ENCODE measurements at regions not wholly inside any gene's neighbourhood (a gene's known extent, or its start where the extent isn't known, plus 50 kb on each side); places are given as distances from the start of the nearest gene placed in this dataset.

DNA sequence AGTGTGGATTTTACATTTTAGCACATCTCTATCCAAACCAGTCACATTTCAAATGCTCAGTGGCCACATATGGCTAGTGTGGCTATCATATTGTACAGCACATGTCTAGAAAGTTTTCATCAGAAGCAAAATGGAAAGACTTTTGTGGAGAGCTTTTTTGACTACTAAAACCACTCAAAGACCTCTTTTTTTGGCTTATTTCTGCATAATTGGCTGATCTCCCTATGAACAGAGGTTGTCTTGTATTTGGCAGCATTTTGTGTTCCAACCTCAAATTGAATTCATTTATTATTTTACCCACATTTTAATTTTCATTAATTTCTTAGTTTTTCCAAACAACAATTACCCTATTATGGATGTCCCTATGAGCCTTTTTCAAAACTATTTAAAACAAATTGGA, 395.7 kb downstream of the TLE1 start:
- CTCF ChIA-PET = no interaction called here
- TF ChIP-seq, protein P1, sequence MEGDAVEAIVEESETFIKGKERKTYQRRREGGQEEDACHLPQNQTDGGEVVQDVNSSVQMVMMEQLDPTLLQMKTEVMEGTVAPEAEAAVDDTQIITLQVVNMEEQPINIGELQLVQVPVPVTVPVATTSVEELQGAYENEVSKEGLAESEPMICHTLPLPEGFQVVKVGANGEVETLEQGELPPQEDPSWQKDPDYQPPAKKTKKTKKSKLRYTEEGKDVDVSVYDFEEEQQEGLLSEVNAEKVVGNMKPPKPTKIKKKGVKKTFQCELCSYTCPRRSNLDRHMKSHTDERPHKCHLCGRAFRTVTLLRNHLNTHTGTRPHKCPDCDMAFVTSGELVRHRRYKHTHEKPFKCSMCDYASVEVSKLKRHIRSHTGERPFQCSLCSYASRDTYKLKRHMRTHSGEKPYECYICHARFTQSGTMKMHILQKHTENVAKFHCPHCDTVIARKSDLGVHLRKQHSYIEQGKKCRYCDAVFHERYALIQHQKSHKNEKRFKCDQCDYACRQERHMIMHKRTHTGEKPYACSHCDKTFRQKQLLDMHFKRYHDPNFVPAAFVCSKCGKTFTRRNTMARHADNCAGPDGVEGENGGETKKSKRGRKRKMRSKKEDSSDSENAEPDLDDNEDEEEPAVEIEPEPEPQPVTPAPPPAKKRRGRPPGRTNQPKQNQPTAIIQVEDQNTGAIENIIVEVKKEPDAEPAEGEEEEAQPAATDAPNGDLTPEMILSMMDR (IDR thresholded peaks at IDR 0.05; ENCODE audit: control extremely low read depth, extremely low read depth, low read depth, missing control alignments) = no peak
- POLR2A ChIA-PET = no interaction called here
- no peak for DNase-seq (ENCODE audit: extremely low spot score)

DNA sequence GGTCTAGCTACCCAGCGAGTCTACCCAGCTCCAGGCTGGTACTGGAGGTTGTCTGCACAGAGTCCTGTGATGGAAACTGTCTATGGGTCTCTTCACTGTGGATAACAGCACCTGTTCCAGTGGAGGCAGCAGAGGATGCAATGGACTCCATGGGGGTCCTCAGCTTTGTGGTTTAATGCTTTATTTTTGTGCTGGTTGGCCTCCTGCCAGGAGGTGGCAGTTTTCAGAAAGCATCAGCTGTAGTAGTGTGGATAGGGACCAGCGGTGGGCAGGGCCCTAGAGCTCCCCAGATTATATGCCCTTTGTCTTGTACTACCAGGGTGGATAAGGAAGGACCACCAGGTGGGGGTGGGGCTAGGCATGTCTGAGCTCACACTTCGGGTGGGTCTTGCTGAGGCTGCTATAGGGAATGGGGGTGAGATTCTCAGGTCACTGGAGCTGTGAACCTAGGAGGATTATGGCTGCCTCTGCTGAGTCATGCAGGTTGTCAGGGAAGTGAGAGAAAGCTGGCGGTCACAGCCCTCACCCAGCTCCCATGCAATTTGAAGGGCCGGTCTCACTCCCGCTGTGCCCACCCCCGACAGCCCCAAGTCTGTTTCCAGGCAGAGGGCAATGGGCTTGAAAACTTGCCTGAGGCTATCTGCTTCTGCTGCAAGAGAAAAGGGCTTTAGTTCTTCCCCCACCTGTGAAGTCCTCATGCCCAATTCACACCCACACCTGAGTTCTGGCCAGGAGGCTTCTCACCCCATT, 397.1 kb downstream of the TLE1 start:
- DNase-seq (ENCODE audit: extremely low spot score) = no peak
- TF ChIP-seq, protein P1 (IDR thresholded peaks at IDR 0.05; ENCODE audit: control extremely low read depth, extremely low read depth, low read depth, missing control alignments) = no peak
- ChIA-PET POLR2A (no interaction called here), CTCF (no interaction called here)

DNA sequence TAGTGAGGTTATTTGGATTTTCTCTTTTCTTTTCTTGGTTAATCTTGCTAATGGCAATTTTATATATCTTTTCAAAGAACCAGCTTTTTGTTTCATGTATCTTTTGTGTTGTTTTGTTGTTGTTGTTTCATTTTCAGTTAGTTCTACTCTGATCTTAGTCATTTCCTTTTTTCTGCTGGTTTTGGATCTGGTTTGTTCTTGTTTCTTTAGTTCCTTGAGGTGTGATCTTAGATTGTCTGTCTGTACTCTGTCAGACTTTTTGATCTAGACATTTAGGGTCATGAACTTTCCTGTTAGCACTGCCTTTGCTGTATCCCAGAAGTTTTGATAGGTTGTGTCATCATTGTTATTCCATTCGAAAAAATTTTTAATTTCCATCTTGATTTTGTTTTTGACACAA, 399.7 kb downstream of the TLE1 start:
- TF ChIP-seq, protein P1 (IDR thresholded peaks at IDR 0.05; ENCODE audit: control extremely low read depth, extremely low read depth, low read depth, missing control alignments) = no peak
- CTCF ChIA-PET = no interaction called here
- POLR2A ChIA-PET = no interaction called here
- DNase-seq (ENCODE audit: extremely low spot score) = no peak

DNA sequence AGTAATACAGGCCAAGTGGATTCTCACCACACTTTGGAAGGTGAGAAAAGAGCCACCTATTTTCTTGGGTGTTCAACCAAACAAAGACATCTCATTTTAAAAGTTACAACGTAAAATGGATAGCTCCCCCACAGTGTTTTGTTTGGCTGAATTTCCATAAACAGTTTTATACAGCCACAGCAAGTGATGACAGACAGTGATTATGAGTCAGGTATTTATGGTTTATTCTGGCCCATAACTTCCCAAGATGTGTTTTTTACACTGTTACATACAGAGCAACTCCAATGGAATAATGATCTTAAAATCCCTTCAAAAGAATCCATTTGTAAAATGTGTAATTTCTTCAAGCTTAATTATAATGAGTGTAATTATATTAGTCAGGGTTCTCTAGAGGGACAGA, 421.3 kb downstream of the TLE1 start:
- no peak for DNase-seq (ENCODE audit: extremely low spot score)
- ChIA-PET POLR2A (no interaction called here), CTCF (no interaction called here)
- TF ChIP-seq, protein P1 (IDR thresholded peaks at IDR 0.05; ENCODE audit: control extremely low read depth, extremely low read depth, low read depth, missing control alignments) = no peak

DNA sequence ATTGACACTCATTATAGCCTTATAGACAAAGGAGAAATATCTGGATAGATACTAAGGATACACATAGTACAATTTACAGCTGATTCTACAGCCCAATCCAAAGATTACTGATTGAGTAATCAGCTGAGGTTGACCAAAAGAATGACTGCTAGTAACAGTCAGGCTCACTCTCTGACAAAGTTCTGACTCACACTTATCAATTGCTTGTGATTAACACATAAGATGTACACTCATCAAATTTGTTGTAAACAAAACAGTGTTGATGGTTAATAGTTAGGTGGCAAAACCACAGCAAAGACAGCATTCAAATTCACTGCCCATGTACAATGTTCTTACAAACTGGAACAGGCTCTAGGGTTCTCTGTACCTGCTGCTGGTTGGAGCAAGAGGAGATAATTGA, 422.7 kb downstream of the TLE1 start:
- DNase-seq (ENCODE audit: extremely low spot score) = no peak
- CTCF ChIA-PET = no interaction called here
- POLR2A ChIA-PET = no interaction called here
- TF ChIP-seq, protein P1 (IDR thresholded peaks at IDR 0.05; ENCODE audit: control extremely low read depth, extremely low read depth, low read depth, missing control alignments) = no peak

DNA sequence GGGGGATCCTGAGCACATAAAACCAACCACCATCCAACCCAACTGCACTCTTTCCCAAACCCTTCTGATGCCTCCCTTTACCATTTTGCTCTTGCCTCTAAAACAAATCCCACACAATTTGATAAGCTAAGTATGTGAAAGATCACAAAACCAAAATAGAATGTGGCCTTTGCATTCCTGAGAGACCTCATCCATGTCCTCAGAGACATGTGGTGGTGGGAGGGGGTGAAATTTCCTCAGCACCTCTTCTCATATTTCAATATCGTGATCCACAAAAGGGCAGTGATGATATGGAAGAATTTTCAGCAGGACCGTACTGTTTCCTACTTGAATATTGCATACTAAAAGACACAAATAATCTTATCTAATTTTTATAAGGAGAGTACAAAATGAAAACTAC, 423.3 kb downstream of the TLE1 start:
- DNase-seq (ENCODE audit: extremely low spot score) = no peak
- TF ChIP-seq, protein P1 (IDR thresholded peaks at IDR 0.05; ENCODE audit: control extremely low read depth, extremely low read depth, low read depth, missing control alignments) = no peak
- CTCF ChIA-PET = no interaction called here
- POLR2A ChIA-PET = no interaction called here

Data from GM10248 (cell line).